MCF 10A (cell line): ENCODE measurements at regions not wholly inside any gene's neighbourhood (a gene's known extent, or its start where the extent isn't known, plus 50 kb on each side); places are given as distances from the start of the nearest gene placed in this dataset.

ENCODE experiments used
- BruUV-seq: library from RNA; stranded (reverse); fragments of 400-500 nt; replicated peaks from 2 replicates; lab custom pipeline; 2021; lab: Mats Ljungman, UMichigan
- CTCF ChIA-PET: fragments of 300-600 bp; sonication (Branson Sonifier 250); formaldehyde crosslinking; extraction: SDS; loops from one replicate; lab custom pipeline; 2021; ENCODE audit warnings: antibody characterized with exemption, inconsistent platforms; lab: Yijun Ruan, JAX
- POLR2A ChIA-PET: fragments of 300-600, 350-650 bp; sonication (Branson Sonifier 250); formaldehyde crosslinking; extraction: SDS; loops from one replicate; lab custom pipeline; 2020; ENCODE audit warnings: antibody characterized with exemption, inconsistent platforms; lab: Yijun Ruan, JAX
- DNase-seq: peaks from one replicate; pipeline ENCODE4 v3.0.0-alpha.2; 2018; ENCODE audit not compliant: unreplicated experiment
- H3K27ac Mint-ChIP-seq: one replicate; pipeline ENCODE4 v1.8.0; 2022; ENCODE audit warnings: mild to moderate bottlenecking, low read depth, mixed read lengths; ENCODE audit not compliant: unreplicated experiment
- H3K27me3 Mint-ChIP-seq: one replicate; pipeline ENCODE4 v1.8.0; 2022; ENCODE audit warnings: mixed read lengths; ENCODE audit not compliant: insufficient read depth, unreplicated experiment
- H3K36me3 Mint-ChIP-seq: one replicate; pipeline ENCODE4 v1.8.0; 2022; ENCODE audit warnings: mild to moderate bottlenecking, moderate library complexity, mixed read lengths; ENCODE audit not compliant: insufficient read depth, unreplicated experiment
- H3K4me1 Mint-ChIP-seq: one replicate; pipeline ENCODE4 v1.8.0; 2022; ENCODE audit warnings: mixed read lengths; ENCODE audit not compliant: insufficient read depth, unreplicated experiment
- H3K4me3 Mint-ChIP-seq: one replicate; pipeline ENCODE4 v1.8.0; 2022; ENCODE audit warnings: mild to moderate bottlenecking, moderate library complexity, mixed read lengths; ENCODE audit not compliant: unreplicated experiment
- H3K9me3 Mint-ChIP-seq: one replicate; pipeline ENCODE4 v1.8.0; 2022; ENCODE audit warnings: mixed read lengths; ENCODE audit not compliant: unreplicated experiment
- CTCF ChIP-seq: fragments of 200-600 bp; IDR thresholded peaks from one replicate; pipeline ENCODE4 v1.8.0; 2022; ENCODE audit warnings: antibody characterized with exemption, mild to moderate bottlenecking; ENCODE audit not compliant: unreplicated experiment
- intact Hi-C: fragments of 100-400 bp; cut with micrococcal nuclease; formaldehyde crosslinking; loops from 2 replicates; pipeline ENCODE4 v1.14.1; 2022

GRCh38 chr14:98592611-98593170 lies 679.3 kb downstream of the BCL11B start:
- no peaks in the 10 kb centered on the region for H3K4me1 Mint-ChIP-seq
- ChIA-PET CTCF (interaction anchor here (0.5 kb wide), 1 partner anchor 255 kb away, joined by 3 read pairs; no protein-coding TSS in a partner anchor), POLR2A (no interaction called here)
- DNase-seq = no peak
- no peak overlapping the region for H3K27ac Mint-ChIP-seq
- no peaks in the 10 kb centered on the region for H3K36me3 Mint-ChIP-seq
- no TSS peak for BruUV-seq
- no peak for TF ChIP-seq CTCF
- H3K27me3 Mint-ChIP-seq = no peaks in the 10 kb centered on the region
- intact Hi-C loops = no loop called here
- H3K9me3 Mint-ChIP-seq = peaks cover 10% of the 10 kb centered on the region
- H3K4me3 Mint-ChIP-seq = no peak overlapping the region

GRCh38 chr14:98593361-98593761 lies 678.6 kb downstream of the BCL11B start:
- DNase-seq = no peak
- BruUV-seq = no TSS peak
- Mint-ChIP-seq H3K27ac (no peak overlapping the region), H3K9me3 (peaks cover 10% of the 10 kb centered on the region), H3K4me1 (no peaks in the 10 kb centered on the region), H3K27me3 (no peaks in the 10 kb centered on the region), H3K36me3 (no peaks in the 10 kb centered on the region), H3K4me3 (no peak overlapping the region)
- ChIA-PET CTCF (no interaction called here), POLR2A (no interaction called here)
- intact Hi-C loops = no loop called here
- no peak for TF ChIP-seq CTCF

GRCh38 chr14:98594156-98594555 lies 677.8 kb downstream of the BCL11B start:
- no peak for DNase-seq
- intact Hi-C loops = no loop called here
- BruUV-seq = no TSS peak
- no peaks in the 10 kb centered on the region for H3K36me3 Mint-ChIP-seq
- no peaks in the 10 kb centered on the region for H3K27me3 Mint-ChIP-seq
- ChIA-PET CTCF (interaction anchor here (1.1 kb wide), 1 partner anchor 10 kb away, joined by 3 read pairs; no protein-coding TSS in a partner anchor), POLR2A (no interaction called here)
- H3K4me1 Mint-ChIP-seq = no peaks in the 10 kb centered on the region
- no peak for TF ChIP-seq CTCF
- peaks cover 10% of the 10 kb centered on the region for H3K9me3 Mint-ChIP-seq
- H3K4me3 Mint-ChIP-seq = no peak overlapping the region
- no peak overlapping the region for H3K27ac Mint-ChIP-seq

GRCh38 chr14:98598576-98598975 lies 673.4 kb downstream of the BCL11B start:
- Mint-ChIP-seq H3K27ac (no peak overlapping the region), H3K9me3 (peaks cover 10% of the 10 kb centered on the region), H3K27me3 (no peaks in the 10 kb centered on the region), H3K4me1 (no peaks in the 10 kb centered on the region), H3K36me3 (no peaks in the 10 kb centered on the region), H3K4me3 (no peak overlapping the region)
- ChIA-PET POLR2A (no interaction called here), CTCF (interaction anchor here (0.5 to 0.7 kb wide), 2 partner anchors 14 to 428 kb away, joined by 3 read pairs; no protein-coding TSS in a partner anchor)
- no peak for DNase-seq
- TF ChIP-seq CTCF = no peak
- no TSS peak for BruUV-seq
- intact Hi-C loops = no loop called here
